Aorta (tissue), 5 donors: ENCODE measurements at regions not wholly inside any gene's neighbourhood (a gene's known extent, or its start where the extent isn't known, plus 50 kb on each side); places are given as distances from the start of the nearest gene placed in this dataset.
A peak's percentile ranks its signal among the peaks of the same experiment; 100 is the strongest.
"Not testable (repeated sequence)": the region's sequence is repeated elsewhere in the genome, so short reads cannot be mapped to it uniquely, and the experiment has no call there.

ENCODE experiments used
- ATAC-seq: fragments of 200-7000 bp; cut with Tn5 transposase; one replicate; pipeline ENCODE4 v1.9.1; 2022; ENCODE audit warnings: moderate library complexity; ENCODE audit not compliant: low FRiP score
- DNase-seq, 2 donors: peaks; one replicate each; pipeline ENCODE4 v3.0.0-alpha.2; 2020
- H3K27ac ChIP-seq, 2 donors: one replicate each; pipeline ENCODE4 v1.5.1; 2013; ENCODE audit warnings: low read length in 2 of 2, mild to moderate bottlenecking in 2 of 2, moderate library complexity in 2 of 2, control low read depth in 1 of 2, inconsistent platforms in 1 of 2, low read depth in 1 of 2
- H3K27me3 ChIP-seq, 2 donors: one replicate each; pipeline ENCODE4 v1.6.1; 2013; ENCODE audit warnings: control low read depth in 1 of 2, low read length in 1 of 2, mild to moderate bottlenecking in 1 of 2, moderate library complexity in 1 of 2; ENCODE audit not compliant: insufficient read depth in 2 of 2, control insufficient read depth in 1 of 2
- H3K36me3 ChIP-seq, 2 donors: one replicate each; pipeline ENCODE4 v1.6.1; 2013; ENCODE audit warnings: control low read depth in 1 of 2, low read length in 1 of 2, mild to moderate bottlenecking in 1 of 2; ENCODE audit not compliant: insufficient read depth in 2 of 2, control insufficient read depth in 1 of 2
- H3K4me1 ChIP-seq, 2 donors: one replicate each; pipeline ENCODE4 v1.6.1; 2013; ENCODE audit warnings: low read length in 2 of 2, control low read depth in 1 of 2, mild to moderate bottlenecking in 1 of 2, moderate library complexity in 1 of 2; ENCODE audit not compliant: insufficient read depth in 2 of 2, control insufficient read depth in 1 of 2
- H3K4me3 ChIP-seq, 2 donors: one replicate each; pipeline ENCODE4 v1.5.1; 2013; ENCODE audit warnings: low read length in 2 of 2, control low read depth in 1 of 2, mild to moderate bottlenecking in 1 of 2
- H3K9me3 ChIP-seq: one replicate; pipeline ENCODE4 v1.6.1; 2013; ENCODE audit warnings: mild to moderate bottlenecking, low read length; ENCODE audit not compliant: control insufficient read depth
- WGBS, 2 donors: extraction: QIAGEN DNeasy Blood & Tissue Kit; methylation state at CpG; one replicate each; pipeline ENCODE4 v1.1.7; 2013; 5-methylcytosine and 5-hydroxymethylcytosine counted together
- intact Hi-C, 2 donors: fragments of 100-400 bp; cut with DNase I; formaldehyde crosslinking; loops; one replicate each; pipeline versions ENCODE4 v1.14.2 to v1.15.0; 2022
- donor health status: healthy with polysubstance abuse.
- donor health status: Bipolar disorder and iron deficiency.
- donor health status: DM: no; HTN: no; CAD: no.
- donor health status: DM: no; HTN: no; CAD: no.
- donor health status: DM: yes; HTN: yes; CAD: no.

GRCh38 chr18:1778496-1779178 lies 792.7 kb downstream of the METTL4 start:
- 66 to 83% methylated on average over 1 of the region's 1 CpG for whole genome bisulfite sequencing, 2 donors
- H3K27ac ChIP-seq = no peak overlapping the region
- no peaks in the 10 kb centered on the region for H3K36me3 ChIP-seq
- ATAC-seq (no peak), DNase-seq (no peak)
- H3K27me3 ChIP-seq = no peaks in the 10 kb centered on the region
- no peaks in the 10 kb centered on the region for H3K9me3 ChIP-seq
- intact Hi-C loops = no loop called here
- no peaks in the 10 kb centered on the region for H3K4me1 ChIP-seq
- H3K4me3 ChIP-seq = no peak overlapping the region

GRCh38 chr18:1779587-1779986 lies 791.7 kb downstream of the METTL4 start:
- intact Hi-C loops = no loop called here
- Histone ChIP-seq H3K9me3 (no peaks in the 10 kb centered on the region), H3K27me3 (no peaks in the 10 kb centered on the region), H3K4me1 (no peaks in the 10 kb centered on the region), H3K4me3 (no peak overlapping the region), H3K36me3 (no peaks in the 10 kb centered on the region), H3K27ac (no peak overlapping the region)
- WGBS, 2 donors = 69% methylated on average over 3 of the region's 3 CpGs
- ATAC-seq (no peak), DNase-seq (no peak)

DNA sequence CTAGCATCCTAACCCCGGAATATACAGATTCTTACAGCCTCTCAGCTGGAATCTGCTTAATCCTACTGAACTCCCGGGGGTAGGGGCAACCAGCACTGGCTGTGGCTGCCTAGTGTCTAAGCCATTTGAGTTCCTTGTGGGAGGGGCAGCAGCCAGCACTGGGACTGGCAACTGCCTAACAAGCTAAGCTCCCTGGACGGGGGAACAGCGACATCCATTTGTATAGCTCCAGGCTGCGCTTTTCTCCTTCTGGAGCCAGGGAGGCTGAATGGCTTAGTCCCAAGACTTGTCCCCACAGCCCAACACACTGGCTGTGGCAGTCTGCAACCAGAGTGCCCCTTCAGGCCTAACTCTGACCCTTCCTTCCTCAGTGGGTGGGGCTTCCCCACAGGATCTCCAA lies 787.2 kb downstream of the METTL4 start:
- Histone ChIP-seq H3K36me3 (no peaks in the 10 kb centered on the region), H3K9me3 (no peaks in the 10 kb centered on the region), H3K27ac (no peak overlapping the region), H3K4me1 (no peaks in the 10 kb centered on the region), H3K4me3 (no peak overlapping the region), H3K27me3 (no peaks in the 10 kb centered on the region)
- intact Hi-C loops = no loop called here
- no peak for ATAC-seq
- WGBS, 2 donors = 54 to 64% methylated on average over 5 of the region's 5 CpGs
- DNase-seq = peak in 1 of 2 donors; percentile 67

GRCh38 chr18:1785980-1786379 lies 785.3 kb downstream of the METTL4 start:
- intact Hi-C loops, H3K36me3 ChIP-seq, H3K9me3 ChIP-seq, H3K27me3 ChIP-seq, DNase-seq, H3K4me1 ChIP-seq, ATAC-seq, H3K4me3 ChIP-seq, H3K27ac ChIP-seq: not testable (repeated sequence)
- 61 to 73% methylated on average over 4 of the region's 4 CpGs for WGBS, 2 donors

- H3K36me3 ChIP-seq = no peaks in the 10 kb centered on the region
- 67 to 71% methylated on average over 3 of the region's 3 CpGs for WGBS, 2 donors
- no peaks in the 10 kb centered on the region for H3K27me3 ChIP-seq
- H3K27ac ChIP-seq = no peak overlapping the region
- no peak for ATAC-seq
- H3K9me3 ChIP-seq = no peaks in the 10 kb centered on the region
- intact Hi-C loops = no loop called here
- H3K4me3 ChIP-seq = no peak overlapping the region
- no peaks in the 10 kb centered on the region for H3K4me1 ChIP-seq
- no peak for DNase-seq
Measured at GRCh38 chr18:1796636-1797035, 774.7 kb downstream of the METTL4 start.

DNA sequence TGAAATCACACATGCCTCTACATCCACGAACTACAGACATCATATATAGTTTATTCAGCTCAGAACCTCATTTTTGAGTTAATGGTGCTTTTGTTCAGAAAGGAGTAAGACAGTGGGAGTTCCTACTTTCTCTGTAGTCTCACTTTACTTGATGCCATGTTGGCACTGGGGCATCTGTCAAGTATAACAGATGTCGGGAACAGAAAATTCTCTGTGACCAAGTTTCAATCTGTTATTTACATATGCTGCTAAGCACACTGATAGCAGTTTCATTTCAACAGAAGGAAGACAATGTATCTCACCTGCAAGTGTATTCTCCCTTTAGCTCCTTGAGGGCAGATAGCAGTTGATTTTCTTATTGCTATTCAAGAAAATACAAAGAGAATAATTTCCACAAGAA lies 774.1 kb downstream of the METTL4 start:
- Histone ChIP-seq H3K4me1 (no peaks in the 10 kb centered on the region), H3K27me3 (no peaks in the 10 kb centered on the region), H3K27ac (no peak overlapping the region), H3K9me3 (no peaks in the 10 kb centered on the region), H3K4me3 (no peak overlapping the region), H3K36me3 (no peaks in the 10 kb centered on the region)
- intact Hi-C loops = no loop called here
- no peak for ATAC-seq
- DNase-seq = no peak
- 59 to 60% methylated on average over 2 of the region's 2 CpGs for WGBS, 2 donors

DNA sequence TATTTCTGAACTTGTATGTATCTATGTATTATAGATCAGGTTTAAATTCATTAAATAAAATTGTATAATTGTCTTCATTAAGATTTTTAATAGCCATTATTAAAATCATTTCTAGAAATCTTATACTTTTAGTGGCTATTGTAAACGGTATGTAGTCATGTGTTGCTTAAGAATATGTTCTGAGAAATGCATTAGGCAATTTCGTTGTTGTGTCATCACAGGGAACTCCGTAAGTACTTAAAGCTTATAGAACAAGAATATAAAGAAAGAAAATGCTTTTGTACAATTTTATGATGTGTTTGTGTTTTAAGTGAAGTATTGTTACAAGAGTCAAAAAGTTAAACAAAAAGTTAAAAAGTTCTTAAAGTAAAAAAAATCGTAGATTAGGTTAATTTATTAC lies 765.8 kb downstream of the METTL4 start:
- no peak overlapping the region for H3K4me3 ChIP-seq
- WGBS, 2 donors = 76 to 79% methylated on average over 4 of the region's 4 CpGs
- no peak overlapping the region for H3K27ac ChIP-seq
- ATAC-seq = no peak
- no peak for DNase-seq
- intact Hi-C loops = no loop called here
- H3K4me1 ChIP-seq = no peaks in the 10 kb centered on the region
- no peaks in the 10 kb centered on the region for H3K9me3 ChIP-seq
- no peaks in the 10 kb centered on the region for H3K27me3 ChIP-seq
- no peaks in the 10 kb centered on the region for H3K36me3 ChIP-seq

DNA sequence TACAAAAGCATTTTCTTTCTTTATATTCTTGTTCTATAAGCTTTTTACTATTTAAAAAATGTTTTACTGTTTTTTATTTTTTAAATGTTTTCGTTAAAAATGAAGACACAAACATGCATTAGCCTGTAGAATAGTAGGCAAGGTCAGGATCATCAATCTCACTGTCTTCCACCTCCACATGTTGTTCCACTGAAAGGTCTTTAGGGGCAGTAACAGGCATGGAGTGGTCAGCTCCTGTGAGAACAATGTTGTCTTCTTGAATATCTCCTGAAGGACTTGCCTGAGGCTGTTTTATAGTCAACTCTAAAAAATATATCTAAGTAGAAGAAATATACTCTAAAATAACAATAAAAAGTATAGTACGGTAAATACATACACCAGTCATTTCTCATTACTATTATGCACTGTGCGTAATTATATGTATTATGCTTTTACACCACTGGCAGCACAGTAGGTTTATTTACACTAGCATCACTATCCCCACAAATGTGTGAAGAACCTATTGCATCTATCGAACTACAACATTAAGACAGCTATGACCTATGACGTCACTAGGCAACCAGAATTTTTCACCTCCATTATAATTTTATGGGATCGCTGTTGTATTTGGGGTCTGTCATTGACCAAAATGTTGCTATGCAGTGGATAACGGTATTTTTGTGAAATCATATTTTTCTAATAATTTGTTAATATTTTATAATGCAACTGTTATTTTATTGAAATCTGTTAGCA lies 764.3 kb downstream of the METTL4 start:
- no peaks in the 10 kb centered on the region for H3K9me3 ChIP-seq
- no peaks in the 10 kb centered on the region for H3K4me1 ChIP-seq
- DNase-seq (no peak), ATAC-seq (no peak)
- WGBS, 2 donors = 83 to 84% methylated on average over 7 of the region's 7 CpGs
- no peaks in the 10 kb centered on the region for H3K36me3 ChIP-seq
- no peak overlapping the region for H3K27ac ChIP-seq
- no peak overlapping the region for H3K4me3 ChIP-seq
- intact Hi-C loops = no loop called here
- H3K27me3 ChIP-seq = no peaks in the 10 kb centered on the region

- 80 to 86% methylated on average over 5 of the region's 5 CpGs for WGBS, 2 donors
- Histone ChIP-seq H3K27ac (no peak overlapping the region), H3K36me3 (no peaks in the 10 kb centered on the region), H3K4me3 (no peak overlapping the region), H3K4me1 (no peaks in the 10 kb centered on the region), H3K27me3 (no peaks in the 10 kb centered on the region), H3K9me3 (no peaks in the 10 kb centered on the region)
- DNase-seq = no peak
- intact Hi-C loops = no loop called here
- no peak for ATAC-seq
Measured at GRCh38 chr18:1811282-1811681, 760.0 kb downstream of the METTL4 start.
